Neuronal stem cell (in vitro differentiated cells): ENCODE measurements at regions not wholly inside any gene's neighbourhood (a gene's known extent, or its start where the extent isn't known, plus 50 kb on each side); places are given as distances from the start of the nearest gene placed in this dataset.

ENCODE experiments used
- DNase-seq: peaks from one replicate; pipeline ENCODE4 v3.0.0-alpha.2; 2013; ENCODE audit warnings: low spot score
- H2AFZ ChIP-seq: one replicate; pipeline ENCODE4 v1.6.1; 2013; ENCODE audit warnings: mild to moderate bottlenecking, low read length, inconsistent platforms
- H2AK5ac ChIP-seq: 2 replicates; pipeline ENCODE4 v1.6.1; 2013; ENCODE audit warnings: low read depth, mild to moderate bottlenecking, inconsistent platforms, low read length, moderate library complexity, mixed read lengths
- H2BK120ac ChIP-seq: 2 replicates; pipeline ENCODE4 v1.6.1; 2013; ENCODE audit warnings: low read depth, mild to moderate bottlenecking, inconsistent platforms, low read length, moderate library complexity, mixed read lengths
- H2BK12ac ChIP-seq: one replicate; pipeline ENCODE4 v1.6.1; 2013; ENCODE audit warnings: low read length, inconsistent platforms
- H2BK15ac ChIP-seq: 2 replicates; pipeline ENCODE4 v1.6.1; 2013; ENCODE audit warnings: mild to moderate bottlenecking, low read length, inconsistent platforms, mixed read lengths
- H2BK5ac ChIP-seq: one replicate; pipeline ENCODE4 v1.6.1; 2013; ENCODE audit warnings: inconsistent platforms, mild to moderate bottlenecking, low read length, moderate library complexity
- H3K14ac ChIP-seq: one replicate; pipeline ENCODE4 v1.6.1; 2013; ENCODE audit warnings: low read length, inconsistent platforms
- H3K18ac ChIP-seq: 2 replicates; pipeline ENCODE4 v1.6.1; 2013; ENCODE audit warnings: low read length, inconsistent platforms
- H3K23ac ChIP-seq: 2 replicates; pipeline ENCODE4 v1.6.1; 2013; ENCODE audit warnings: low read depth, mild to moderate bottlenecking, mixed read lengths, low read length, inconsistent platforms; ENCODE audit not compliant: poor library complexity
- H3K27ac ChIP-seq: replicated peaks from 3 replicates; pipeline ENCODE4 v1.5.1; 2013; ENCODE audit warnings: low read length, inconsistent platforms
- H3K27me3 ChIP-seq, 3 experiments: 2 replicates each; pipeline ENCODE4 v1.6.1; 2013; ENCODE audit warnings: low read length in 3 of 3, mild to moderate bottlenecking in 2 of 3, inconsistent platforms in 1 of 3, low read depth in 1 of 3, mixed read lengths in 1 of 3, moderate library complexity in 1 of 3; ENCODE audit not compliant: control insufficient read depth in 3 of 3, insufficient read depth in 3 of 3
- H3K36me3 ChIP-seq, 2 donors: replicated peaks in 1 of 2; 2 replicates each; pipeline ENCODE4 v1.6.1; 2013; ENCODE audit warnings: low read length in 2 of 2; ENCODE audit not compliant: control insufficient read depth in 2 of 2, insufficient read depth in 2 of 2
- H3K4ac ChIP-seq: 2 replicates; pipeline ENCODE4 v1.6.1; 2013; ENCODE audit warnings: inconsistent platforms, mild to moderate bottlenecking, low read length, moderate library complexity
- H3K4me1 ChIP-seq, 2 donors: 1 replicate in 1 of 2; 2 replicates in 1 of 2; pipeline ENCODE4 v1.6.1; 2013; ENCODE audit warnings: low read length in 2 of 2, low read depth in 1 of 2; ENCODE audit not compliant: control insufficient read depth in 2 of 2, insufficient read depth in 1 of 2
- H3K4me2 ChIP-seq: one replicate; pipeline ENCODE4 v1.6.1; 2013; ENCODE audit warnings: mild to moderate bottlenecking, low read length, inconsistent platforms; ENCODE audit not compliant: insufficient read depth, poor library complexity, severe bottlenecking
- H3K4me3 ChIP-seq, 2 donors: 2 replicates each; pipeline ENCODE4 v1.5.1; 2013; ENCODE audit warnings: low read length in 2 of 2, mild to moderate bottlenecking in 2 of 2, inconsistent platforms in 1 of 2, moderate library complexity in 1 of 2
- H3K79me1 ChIP-seq: one replicate; pipeline ENCODE4 v1.6.1; 2013; ENCODE audit warnings: low read depth, mild to moderate bottlenecking, inconsistent platforms, low read length, moderate library complexity
- H3K9ac ChIP-seq: one replicate; pipeline ENCODE4 v1.6.1; 2013; ENCODE audit warnings: mild to moderate bottlenecking, low read depth, low read length, inconsistent platforms; ENCODE audit not compliant: poor library complexity
- H3K9me3 ChIP-seq, 2 donors: replicated peaks in 1 of 2; 2 replicates each; pipeline versions ENCODE3 to v1.6.1; 2013; ENCODE audit warnings: low read length in 2 of 2, mild to moderate bottlenecking in 2 of 2, inconsistent platforms in 1 of 2, low read depth in 1 of 2, mixed read lengths in 1 of 2, moderate library complexity in 1 of 2; ENCODE audit not compliant: control insufficient read depth in 2 of 2, insufficient read depth in 1 of 2
- H4K8ac ChIP-seq: one replicate; pipeline ENCODE4 v1.6.1; 2013; ENCODE audit warnings: low read depth, mild to moderate bottlenecking, inconsistent platforms, low read length, moderate library complexity
- H4K91ac ChIP-seq: one replicate; pipeline ENCODE4 v1.6.1; 2013; ENCODE audit warnings: low read length, low read depth, mild to moderate bottlenecking, inconsistent platforms; ENCODE audit not compliant: poor library complexity
- WGBS, 2 donors: extraction: QIAGEN DNeasy Blood & Tissue Kit; methylation state at CpG; one replicate each; pipeline ENCODE4 v1.1.7; 2013; ENCODE audit warnings: missing lambda C conversion rate in 2 of 2, mixed read lengths in 1 of 2; ENCODE audit not compliant: insufficient read length in 2 of 2, insufficient replicate concordance in 1 of 2; ENCODE audit errors: extremely low coverage in 2 of 2; 5-methylcytosine and 5-hydroxymethylcytosine counted together

DNA sequence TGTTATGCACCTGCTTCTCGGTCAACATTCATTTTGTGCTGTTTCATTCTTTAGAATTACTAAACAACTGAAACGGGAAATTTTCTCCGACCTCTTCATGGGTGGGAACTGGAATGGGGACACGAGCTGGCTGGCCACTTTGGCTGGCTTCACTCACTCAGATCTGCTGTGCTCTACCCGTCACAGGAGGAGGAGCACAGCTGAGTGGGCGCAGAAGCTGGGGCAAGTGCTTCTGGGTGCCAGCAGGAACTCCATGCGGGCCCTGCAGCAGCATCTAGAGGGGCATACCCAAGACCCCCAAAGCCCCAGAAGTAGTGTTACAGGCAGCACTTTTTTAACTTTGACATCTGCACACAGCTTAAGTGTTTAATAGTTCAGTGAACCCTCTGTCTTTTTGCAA, 109.6 kb downstream of the TMEM144 start:
- Histone ChIP-seq H3K27ac (no peak overlapping the region), H2BK15ac (no peak overlapping the region), H3K36me3 (no peaks in the 10 kb centered on the region), H3K9me3 (no peaks in the 10 kb centered on the region), H4K91ac (no peak overlapping the region), H3K23ac (no peak overlapping the region), H3K79me1 (no peaks in the 10 kb centered on the region), H3K18ac (peak overlapping the region; percentile 57), H2AK5ac (no peak overlapping the region), H3K14ac (no peak overlapping the region), H3K4me2 (no peak overlapping the region), H2BK12ac (no peak overlapping the region), H2BK5ac (no peak overlapping the region), H3K4me1 (no peaks in the 10 kb centered on the region), H3K9ac (no peak overlapping the region), H4K8ac (no peak overlapping the region), H3K4me3 (no peak overlapping the region), H2BK120ac (no peak overlapping the region), H3K4ac (no peak overlapping the region), H2AFZ (no peak overlapping the region), H3K27me3 (no peaks in the 10 kb centered on the region)
- no CpG with 5 or more reads among the region's 7 CpGs for WGBS, 2 donors
- no peak for DNase-seq

DNA sequence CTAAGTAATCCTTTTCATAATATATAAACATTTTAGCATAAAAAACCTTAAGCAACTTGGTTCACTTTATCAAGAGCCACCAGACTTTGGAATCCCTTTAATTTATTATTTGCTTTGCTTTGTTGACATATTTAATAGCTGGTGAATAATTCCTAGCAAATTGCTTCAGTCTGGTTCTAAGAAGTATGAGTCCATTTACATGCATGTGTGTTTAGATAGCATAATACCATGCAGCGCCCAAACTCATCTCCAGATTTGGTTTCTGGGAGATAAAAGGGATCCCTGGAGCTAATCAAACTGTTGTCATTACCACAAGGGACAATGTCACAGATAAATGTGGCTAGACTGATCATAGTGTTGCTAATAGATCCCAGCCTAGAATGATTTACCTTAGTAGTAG, 111.8 kb downstream of the TMEM144 start:
- no peak overlapping the region for H4K91ac ChIP-seq
- H3K36me3 ChIP-seq = no peaks in the 10 kb centered on the region
- no peak overlapping the region for H3K27ac ChIP-seq
- no peak overlapping the region for H3K4ac ChIP-seq
- H2AK5ac ChIP-seq = no peak overlapping the region
- no peak overlapping the region for H2BK15ac ChIP-seq
- no peaks in the 10 kb centered on the region for H3K27me3 ChIP-seq
- H2AFZ ChIP-seq = no peak overlapping the region
- H3K4me1 ChIP-seq = no peaks in the 10 kb centered on the region
- no peak overlapping the region for H3K23ac ChIP-seq
- no peak overlapping the region for H3K14ac ChIP-seq
- no peak overlapping the region for H2BK12ac ChIP-seq
- H2BK5ac ChIP-seq = no peak overlapping the region
- H3K9ac ChIP-seq = no peak overlapping the region
- H3K4me3 ChIP-seq = no peak overlapping the region
- no peak overlapping the region for H4K8ac ChIP-seq
- no peak overlapping the region for H3K4me2 ChIP-seq
- no peaks in the 10 kb centered on the region for H3K79me1 ChIP-seq
- no peak overlapping the region for H2BK120ac ChIP-seq
- no peak for DNase-seq
- WGBS, 2 donors = no CpG with 5 or more reads among the region's 1 CpG
- no peak overlapping the region for H3K18ac ChIP-seq
- no peaks in the 10 kb centered on the region for H3K9me3 ChIP-seq

DNA sequence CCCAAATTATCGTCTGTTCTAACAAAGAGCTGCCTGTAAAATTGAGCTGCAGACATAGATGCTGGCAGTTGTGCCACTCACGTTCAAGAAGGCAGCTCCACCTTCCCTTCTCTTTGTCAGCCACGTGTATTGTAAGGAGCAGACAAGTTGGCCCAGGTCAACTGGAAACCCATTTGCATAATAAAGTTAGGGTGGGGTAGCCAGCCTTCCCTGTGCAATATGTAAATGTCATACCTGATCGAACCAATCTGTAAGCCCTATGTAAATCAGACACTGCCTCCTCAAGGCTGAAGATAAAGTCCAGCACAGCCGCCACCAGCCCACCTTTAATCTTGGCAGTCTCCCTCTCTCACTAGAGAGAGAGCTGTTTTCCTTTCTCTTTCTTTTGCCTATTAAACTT, 117.2 kb downstream of the TMEM144 start:
- Histone ChIP-seq H3K14ac (no peak overlapping the region), H2BK15ac (no peak overlapping the region), H3K4me3 (no peak overlapping the region), H4K8ac (no peak overlapping the region), H3K27ac (no peak overlapping the region), H2AK5ac (no peak overlapping the region), H2BK12ac (no peak overlapping the region), H2BK5ac (no peak overlapping the region), H3K27me3 (no peaks in the 10 kb centered on the region), H3K4me2 (no peak overlapping the region), H3K36me3 (no peaks in the 10 kb centered on the region), H3K23ac (no peak overlapping the region), H4K91ac (no peak overlapping the region), H3K9me3 (no peaks in the 10 kb centered on the region), H3K18ac (no peak overlapping the region), H2AFZ (no peak overlapping the region), H3K9ac (no peak overlapping the region), H3K4ac (no peak overlapping the region), H3K79me1 (no peaks in the 10 kb centered on the region), H2BK120ac (no peak overlapping the region), H3K4me1 (no peaks in the 10 kb centered on the region)
- no CpG with 5 or more reads among the region's 5 CpGs for WGBS, 2 donors
- DNase-seq = peak; percentile 9

DNA sequence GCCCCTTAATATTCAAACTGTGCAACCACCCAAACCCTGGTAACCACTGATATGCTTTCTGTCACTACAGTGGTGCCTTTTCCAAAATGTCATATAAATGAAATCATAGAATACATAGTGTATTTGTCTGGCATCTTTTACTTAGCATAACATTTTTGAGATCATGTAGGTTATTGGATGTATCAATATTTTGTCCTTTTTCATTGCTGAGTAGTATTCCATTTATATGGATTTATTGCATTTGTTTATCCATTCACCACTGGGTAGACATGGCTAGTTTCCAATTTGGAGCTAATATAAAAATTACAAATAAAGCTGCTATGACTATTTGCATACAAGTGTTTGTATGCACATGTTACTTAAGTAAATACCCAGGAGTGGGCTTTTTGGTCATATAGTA, 121.6 kb downstream of the TMEM144 start:
- Histone ChIP-seq H3K27ac (no peak overlapping the region), H3K9me3 (no peaks in the 10 kb centered on the region), H3K79me1 (no peaks in the 10 kb centered on the region), H3K9ac (no peak overlapping the region), H2BK5ac (no peak overlapping the region), H4K91ac (no peak overlapping the region), H2BK15ac (no peak overlapping the region), H3K36me3 (no peaks in the 10 kb centered on the region), H3K23ac (no peak overlapping the region), H2BK120ac (no peak overlapping the region), H3K4ac (no peak overlapping the region), H2AFZ (no peak overlapping the region), H3K14ac (no peak overlapping the region), H3K4me3 (no peak overlapping the region), H3K4me1 (no peaks in the 10 kb centered on the region), H2AK5ac (no peak overlapping the region), H2BK12ac (no peak overlapping the region), H3K27me3 (no peaks in the 10 kb centered on the region), H3K4me2 (no peak overlapping the region), H3K18ac (no peak overlapping the region), H4K8ac (no peak overlapping the region)
- no peak for DNase-seq
